GM12878 (cell line): ENCODE measurements at regions not wholly inside any gene's neighbourhood (a gene's known extent, or its start where the extent isn't known, plus 50 kb on each side); places are given as distances from the start of the nearest gene placed in this dataset.

Experiments used
- ATAC-seq: fragments of 200-7000 bp; cut with Tn5 transposase; 3 replicates; pipeline ENCODE4 v1.9.1; 2020; ENCODE audit warnings: mild to moderate bottlenecking, moderate library complexity
- BruUV-seq: library from RNA; stranded (reverse); fragments of 400-500 nt; replicated peaks from 2 replicates; lab custom pipeline; 2021; lab: Mats Ljungman, UMichigan
- CTCF ChIA-PET: fragments of 300-600 bp; sonication (Branson Sonifier 250); formaldehyde crosslinking; extraction: SDS; loops from one replicate; lab custom pipeline; 2021; ENCODE audit warnings: inconsistent platforms; lab: Yijun Ruan, JAX
- POLR2A ChIA-PET: fragments of 350-600 bp; formaldehyde crosslinking; extraction: SDS; loops from one replicate; lab custom pipeline; 2021; ENCODE audit warnings: inconsistent platforms; lab: Charles Lee
- RAD21 ChIA-PET: fragments of 300-600 bp; sonication (Branson Sonifier 250); formaldehyde crosslinking; loops from one replicate; lab custom pipeline; 2023; ENCODE audit warnings: antibody characterized with exemption; ENCODE audit not compliant: unreplicated experiment; lab: Charles Lee
- SMC1A ChIA-PET: fragments of 300-600 bp; sonication (Branson Sonifier 250); formaldehyde crosslinking; loops from one replicate; lab custom pipeline; 2023; ENCODE audit not compliant: unreplicated experiment, uncharacterized antibody; lab: Charles Lee
- DNase-seq: peaks from one replicate; pipeline ENCODE4 v3.0.0-alpha.2; 2011; ENCODE audit warnings: low read depth, low spot score
- FAIRE-seq: peaks from 3 replicates; lab custom pipeline; 2011; peaks lifted over from hg19 to GRCh38; lab: Jason Lieb, UNC
- H2AFZ ChIP-seq: 2 replicates; pipeline ENCODE4 v1.6.0; 2011; ENCODE audit warnings: low read depth, low read length, control low read depth; ENCODE audit not compliant: control insufficient read depth
- H3K27ac ChIP-seq: 2 replicates; pipeline ENCODE4 v1.5.1; 2011; ENCODE audit warnings: control low read depth; ENCODE audit not compliant: control insufficient read depth, insufficient read depth
- H3K27me3 ChIP-seq, 2 experiments: replicated peaks in 1 of 2; 2 replicates each; pipeline versions ENCODE4 v1.6.0 to v1.6.1; 2011; ENCODE audit warnings: low read length in 1 of 2; ENCODE audit not compliant: control insufficient read depth in 2 of 2, insufficient read depth in 2 of 2
- H3K36me3 ChIP-seq, 2 experiments: 2 replicates each; pipeline ENCODE4 v1.5.1; 2011; ENCODE audit warnings: low read length in 1 of 2; ENCODE audit not compliant: control insufficient read depth in 2 of 2, insufficient read depth in 2 of 2
- H3K4me1 ChIP-seq: 2 replicates; pipeline ENCODE4 v1.6.1; 2011; ENCODE audit warnings: mild to moderate bottlenecking, low read length, moderate library complexity, mixed read lengths; ENCODE audit not compliant: control insufficient read depth, insufficient read depth
- H3K4me2 ChIP-seq: 2 replicates; pipeline ENCODE4 v1.6.0; 2011; ENCODE audit warnings: control low read depth; ENCODE audit not compliant: control insufficient read depth, insufficient read depth
- H3K4me3 ChIP-seq: fragments of 200-600 bp; sonication (generic); 2 replicates; pipeline ENCODE4 v1.5.1; 2016
- H3K79me2 ChIP-seq: 2 replicates; pipeline ENCODE4 v1.6.0; 2011; ENCODE audit warnings: low read length; ENCODE audit not compliant: control insufficient read depth, insufficient read depth
- H3K9ac ChIP-seq: 2 replicates; pipeline ENCODE4 v1.8.0; 2011; ENCODE audit warnings: low read length, control low read depth, mixed read lengths; ENCODE audit not compliant: control insufficient read depth, insufficient read depth
- H3K9me3 ChIP-seq: replicated peaks from 3 replicates; pipeline ENCODE4 v1.5.1; 2011; ENCODE audit warnings: mild to moderate bottlenecking, low read length; ENCODE audit not compliant: control insufficient read depth, insufficient read depth
- H4K20me1 ChIP-seq: 2 replicates; pipeline ENCODE4 v1.6.0; 2011; ENCODE audit not compliant: control insufficient read depth, insufficient read depth
- HDAC6 ChIP-seq: fragments of 200-600 bp; sonication (generic); IDR thresholded peaks from one replicate; pipeline ENCODE4 v1.8.0; 2017; ENCODE audit warnings: antibody characterized with exemption; ENCODE audit not compliant: unreplicated experiment
- SPI1 ChIP-seq: IDR thresholded peaks from 2 replicates; pipeline ENCODE4 v1.6.1; 2011; ENCODE audit warnings: low read depth, mild to moderate bottlenecking, low read length, moderate library complexity, borderline replicate concordance; ENCODE audit not compliant: insufficient read depth
- TARDBP ChIP-seq: IDR thresholded peaks from 2 replicates; pipeline ENCODE4 v1.6.1; 2016; ENCODE audit warnings: borderline replicate concordance
- WRNIP1 ChIP-seq: IDR thresholded peaks from 2 replicates; pipeline ENCODE4 v1.6.1; 2011; ENCODE audit warnings: low read depth, low read length, improper control_type of control experiment, borderline replicate concordance
- ZNF687 ChIP-seq: fragments of 450-650 bp; IDR thresholded peaks from 2 replicates; pipeline ENCODE4 v1.6.1; 2017; ENCODE audit warnings: mild to moderate bottlenecking, moderate library complexity
- WGBS: methylation state at CpG from one replicate; pipeline ENCODE4 v1.1.6; 2016; ENCODE audit warnings: low lambda C conversion rate; ENCODE audit not compliant: insufficient replicate concordance, insufficient coverage; ENCODE audit errors: missing lambda C conversion rate; 5-methylcytosine and 5-hydroxymethylcytosine counted together
- in situ Hi-C: fragments of 300-500 bp; cut with MboI; formaldehyde crosslinking; loops from 9 replicates; pipeline ENCODE4 v1.14.3; 2018; ENCODE audit warnings: mixed read lengths
- intact Hi-C: fragments of 100-400 bp; cut with micrococcal nuclease; formaldehyde crosslinking; loops from one replicate; pipeline ENCODE4 v1.14.2; 2022; ENCODE audit not compliant: unreplicated experiment

GRCh38 chr12:78447373-78447772, 417.2 kb upstream of the SYT1 start:
- H2AFZ ChIP-seq: no peak overlapping the region

More at GRCh38 chr12:78447373-78447772, 417.2 kb upstream of the SYT1 start:
- intact Hi-C loops: no loop called here
- no peak overlapping the region for H3K4me3 ChIP-seq
- POLR2A ChIA-PET: no interaction called here
- H3K36me3 ChIP-seq: no peaks in the 10 kb centered on the region
- DNase-seq (no peak), ATAC-seq (no peak), FAIRE-seq (no peak)
- no peaks in the 10 kb centered on the region for H3K4me1 ChIP-seq
- WGBS: 0% methylated on average over 1 of the region's 1 CpG
- H3K9me3 ChIP-seq: no peaks in the 10 kb centered on the region
- RAD21 ChIA-PET: no interaction called here
- no peak overlapping the region for H3K9ac ChIP-seq
- CTCF ChIA-PET: interaction anchor here (0.6 to 1.2 kb wide), 2 partner anchors 37 to 291 kb away, joined by 3 read pairs; no protein-coding TSS in a partner anchor
- no peaks in the 10 kb centered on the region for H4K20me1 ChIP-seq
- in situ Hi-C loops: no loop called here
- H3K27me3 ChIP-seq: no peaks in the 10 kb centered on the region
- no TSS peak for BruUV-seq
- no peaks in the 10 kb centered on the region for H3K79me2 ChIP-seq
- H3K4me2 ChIP-seq: no peak overlapping the region
- TF ChIP-seq TARDBP (no peak), SPI1 (no peak), ZNF687 (no peak), HDAC6 (no peak), WRNIP1 (no peak)
- SMC1A ChIA-PET: no interaction called here
- H3K27ac ChIP-seq: no peak overlapping the region
